ENCODE measurements at regions not wholly inside any gene's neighbourhood (a gene's known extent, or its start where the extent isn't known, plus 50 kb on each side); places are given as distances from the start of the nearest gene placed in this dataset.
A peak's percentile ranks its signal among the peaks of the same experiment; 100 is the strongest.

GRCh38 chr6:115053169-115053860 is 710.5 kb upstream of the HS3ST5 start:
- Mint-ChIP-seq H3K27ac (no peak overlapping the region), H3K4me3 (no peak overlapping the region), H3K9me3 (peaks cover 5% of the 10 kb centered on the region), H3K27me3 (ENCODE audit: low read depth) (no peaks in the 10 kb centered on the region), H3K4me1 (ENCODE audit: low read depth) (no peaks in the 10 kb centered on the region), H3K36me3 (ENCODE audit: low read depth) (no peaks in the 10 kb centered on the region)

- Mint-ChIP-seq H3K27ac (no peak overlapping the region), H3K4me3 (no peak overlapping the region), H3K4me1 (ENCODE audit: low read depth) (no peaks in the 10 kb centered on the region), H3K27me3 (ENCODE audit: low read depth) (no peaks in the 10 kb centered on the region), H3K36me3 (ENCODE audit: low read depth) (no peaks in the 10 kb centered on the region), H3K9me3 (no peaks in the 10 kb centered on the region)
These were observed 673.8 kb upstream of the HS3ST5 start for GRCh38 chr6:115016593-115016992.

GRCh38 chr6:115004982-115005381 is 662.2 kb upstream of the HS3ST5 start:
- Mint-ChIP-seq H3K9me3 (peaks cover 32% of the 10 kb centered on the region), H3K27ac (no peak overlapping the region), H3K4me3 (no peak overlapping the region), H3K4me1 (ENCODE audit: low read depth) (peaks cover 6% of the 10 kb centered on the region), H3K27me3 (ENCODE audit: low read depth) (no peaks in the 10 kb centered on the region), H3K36me3 (ENCODE audit: low read depth) (peaks cover 2% of the 10 kb centered on the region)

- Mint-ChIP-seq H3K4me1 (ENCODE audit: low read depth) (peaks cover 6% of the 10 kb centered on the region), H3K27ac (no peak overlapping the region), H3K4me3 (no peak overlapping the region), H3K27me3 (ENCODE audit: low read depth) (no peaks in the 10 kb centered on the region), H3K36me3 (ENCODE audit: low read depth) (peaks cover 2% of the 10 kb centered on the region), H3K9me3 (peaks cover 34% of the 10 kb centered on the region)
These were observed 661.4 kb upstream of the HS3ST5 start for GRCh38 chr6:115004204-115004603.

GRCh38 chr6:115001731-115002350 is 659.0 kb upstream of the HS3ST5 start:
- no peaks in the 10 kb centered on the region for H3K27me3 Mint-ChIP-seq (ENCODE audit: low read depth)
- H3K36me3 Mint-ChIP-seq (ENCODE audit: low read depth): peaks cover 2% of the 10 kb centered on the region
- H3K4me1 Mint-ChIP-seq (ENCODE audit: low read depth): peaks cover 10% of the 10 kb centered on the region
- no peak overlapping the region for H3K4me3 Mint-ChIP-seq
- no peak overlapping the region for H3K27ac Mint-ChIP-seq
- H3K9me3 Mint-ChIP-seq: peaks cover 41% of the 10 kb centered on the region

- Mint-ChIP-seq H3K27me3 (ENCODE audit: low read depth) (no peaks in the 10 kb centered on the region), H3K9me3 (peaks cover 41% of the 10 kb centered on the region), H3K4me1 (ENCODE audit: low read depth) (peaks cover 10% of the 10 kb centered on the region), H3K27ac (no peak overlapping the region), H3K4me3 (no peak overlapping the region), H3K36me3 (ENCODE audit: low read depth) (peaks cover 2% of the 10 kb centered on the region)
These were observed 657.9 kb upstream of the HS3ST5 start for GRCh38 chr6:115000736-115001135.

- Mint-ChIP-seq H3K4me1 (ENCODE audit: low read depth) (peaks cover 10% of the 10 kb centered on the region), H3K4me3 (no peak overlapping the region), H3K27me3 (ENCODE audit: low read depth) (no peaks in the 10 kb centered on the region), H3K9me3 (peaks cover 34% of the 10 kb centered on the region), H3K27ac (no peak overlapping the region), H3K36me3 (ENCODE audit: low read depth) (peaks cover 3% of the 10 kb centered on the region)
These were observed 655.7 kb upstream of the HS3ST5 start for GRCh38 chr6:114998492-114998891.

- Mint-ChIP-seq H3K4me3 (no peak overlapping the region), H3K36me3 (ENCODE audit: low read depth) (peaks cover 3% of the 10 kb centered on the region), H3K9me3 (peaks cover 34% of the 10 kb centered on the region), H3K27me3 (ENCODE audit: low read depth) (no peaks in the 10 kb centered on the region), H3K4me1 (ENCODE audit: low read depth) (peaks cover 10% of the 10 kb centered on the region), H3K27ac (no peak overlapping the region)
These were observed 655.0 kb upstream of the HS3ST5 start for GRCh38 chr6:114997813-114998292.

- H3K36me3 Mint-ChIP-seq (ENCODE audit: low read depth): peaks cover 3% of the 10 kb centered on the region
- H3K4me3 Mint-ChIP-seq: no peak overlapping the region
- H3K27ac Mint-ChIP-seq: no peak overlapping the region
- peaks cover 5% of the 10 kb centered on the region for H3K4me1 Mint-ChIP-seq (ENCODE audit: low read depth)
- no peaks in the 10 kb centered on the region for H3K27me3 Mint-ChIP-seq (ENCODE audit: low read depth)
- H3K9me3 Mint-ChIP-seq: peaks cover 20% of the 10 kb centered on the region
These were observed 652.7 kb upstream of the HS3ST5 start for GRCh38 chr6:114995526-114995925.

- Mint-ChIP-seq H3K4me1 (ENCODE audit: low read depth) (peaks cover 20% of the 10 kb centered on the region), H3K4me3 (peak overlapping the region; percentile 37), H3K9me3 (peaks cover 17% of the 10 kb centered on the region), H3K27ac (peak overlapping the region; percentile 97), H3K36me3 (ENCODE audit: low read depth) (peaks cover 10% of the 10 kb centered on the region), H3K27me3 (ENCODE audit: low read depth) (no peaks in the 10 kb centered on the region)
These were observed 646.6 kb upstream of the HS3ST5 start for GRCh38 chr6:114989279-114989964.

- Mint-ChIP-seq H3K9me3 (peaks cover 21% of the 10 kb centered on the region), H3K36me3 (ENCODE audit: low read depth) (peaks cover 8% of the 10 kb centered on the region), H3K27ac (no peak overlapping the region), H3K27me3 (ENCODE audit: low read depth) (no peaks in the 10 kb centered on the region), H3K4me1 (ENCODE audit: low read depth) (peaks cover 20% of the 10 kb centered on the region), H3K4me3 (no peak overlapping the region)
These were observed 644.5 kb upstream of the HS3ST5 start for GRCh38 chr6:114987281-114987680.

GRCh38 chr6:114955363-114955762 is 612.5 kb upstream of the HS3ST5 start:
- H3K9me3 Mint-ChIP-seq: peaks cover 3% of the 10 kb centered on the region
- no peaks in the 10 kb centered on the region for H3K27me3 Mint-ChIP-seq (ENCODE audit: low read depth)
- no peaks in the 10 kb centered on the region for H3K4me1 Mint-ChIP-seq (ENCODE audit: low read depth)
- no peak overlapping the region for H3K4me3 Mint-ChIP-seq
- H3K36me3 Mint-ChIP-seq (ENCODE audit: low read depth): no peaks in the 10 kb centered on the region
- H3K27ac Mint-ChIP-seq: no peak overlapping the region

GRCh38 chr6:114952229-114952628 is 609.4 kb upstream of the HS3ST5 start:
- Mint-ChIP-seq H3K9me3 (peaks cover 4% of the 10 kb centered on the region), H3K36me3 (ENCODE audit: low read depth) (no peaks in the 10 kb centered on the region), H3K27me3 (ENCODE audit: low read depth) (no peaks in the 10 kb centered on the region), H3K4me1 (ENCODE audit: low read depth) (no peaks in the 10 kb centered on the region), H3K27ac (no peak overlapping the region), H3K4me3 (no peak overlapping the region)

GRCh38 chr6:114945392-114945791 is 602.6 kb upstream of the HS3ST5 start:
- H3K27ac Mint-ChIP-seq: no peak overlapping the region
- H3K4me1 Mint-ChIP-seq (ENCODE audit: low read depth): no peaks in the 10 kb centered on the region
- no peak overlapping the region for H3K4me3 Mint-ChIP-seq
- no peaks in the 10 kb centered on the region for H3K36me3 Mint-ChIP-seq (ENCODE audit: low read depth)
- H3K9me3 Mint-ChIP-seq: peaks cover 24% of the 10 kb centered on the region
- H3K27me3 Mint-ChIP-seq (ENCODE audit: low read depth): no peaks in the 10 kb centered on the region

- Mint-ChIP-seq H3K36me3 (ENCODE audit: low read depth) (no peaks in the 10 kb centered on the region), H3K27ac (no peak overlapping the region), H3K27me3 (ENCODE audit: low read depth) (no peaks in the 10 kb centered on the region), H3K4me1 (ENCODE audit: low read depth) (no peaks in the 10 kb centered on the region), H3K9me3 (peaks cover 12% of the 10 kb centered on the region), H3K4me3 (no peak overlapping the region)
These were observed 598.3 kb upstream of the HS3ST5 start for GRCh38 chr6:114941078-114941477.

All from T-helper 1 cell treated with Interleukin-12 subunit alpha and Interleukin-12 subunit beta and Interleukin-4 antibody, amounts not matched to agents 30 μg/mL and 1 μg/mL, for 36 hours (primary cell).